Lung (tissue), 11 donors: ENCODE measurements at regions not wholly inside any gene's neighbourhood (a gene's known extent, or its start where the extent isn't known, plus 50 kb on each side); places are given as distances from the start of the nearest gene placed in this dataset.

ENCODE experiments used
- ATAC-seq: fragments of 200-7000 bp; cut with Tn5 transposase; one replicate; pipeline ENCODE4 v1.9.1; 2020; ENCODE audit warnings: moderate number of reproducible peaks; ENCODE audit not compliant: insufficient read depth, low FRiP score
- DNase-seq, 3 donors: peaks; one replicate each; pipeline ENCODE4 v3.0.0-alpha.2; 2013 to 2017
- H3K27ac ChIP-seq, 2 donors: one replicate each; pipeline ENCODE4 v1.5.1; 2013; ENCODE audit warnings: mild to moderate bottlenecking in 2 of 2, moderate library complexity in 2 of 2, control low read depth in 1 of 2, inconsistent platforms in 1 of 2, low read depth in 1 of 2, low read length in 1 of 2
- H3K27me3 ChIP-seq, 3 donors: one replicate each; pipeline ENCODE4 v1.5.1; 2013; ENCODE audit warnings: low read length in 2 of 3; ENCODE audit not compliant: control insufficient read depth in 3 of 3, insufficient read depth in 3 of 3
- H3K36me3 ChIP-seq, 4 donors: one replicate each; pipeline ENCODE4 v1.5.1; 2013; ENCODE audit warnings: low read length in 4 of 4, mild to moderate bottlenecking in 1 of 4, moderate library complexity in 1 of 4; ENCODE audit not compliant: control insufficient read depth in 4 of 4, insufficient read depth in 4 of 4
- H3K4me1 ChIP-seq, 5 donors: one replicate each; pipeline ENCODE4 v1.5.1; 2013; ENCODE audit warnings: low read length in 5 of 5, mild to moderate bottlenecking in 2 of 5, moderate library complexity in 1 of 5; ENCODE audit not compliant: control insufficient read depth in 5 of 5, insufficient read depth in 5 of 5
- H3K4me3 ChIP-seq: one replicate; pipeline ENCODE4 v1.5.1; 2013; ENCODE audit warnings: mild to moderate bottlenecking, control low read depth, moderate library complexity
- H3K9ac ChIP-seq, 2 donors: one replicate each; pipeline ENCODE4 v1.5.1; 2013; ENCODE audit warnings: low read length in 2 of 2, control low read depth in 1 of 2; ENCODE audit not compliant: insufficient read depth in 1 of 2
- H3K9me3 ChIP-seq, 4 donors: one replicate each; pipeline ENCODE4 v1.5.1; 2013; ENCODE audit warnings: low read length in 3 of 4, mild to moderate bottlenecking in 1 of 4, moderate library complexity in 1 of 4; ENCODE audit not compliant: control insufficient read depth in 4 of 4, insufficient read depth in 3 of 4
- WGBS, 2 donors: extraction: QIAGEN DNeasy Blood & Tissue Kit; methylation state at CpG; one replicate each; pipeline ENCODE4 v1.1.7; 2013; 5-methylcytosine and 5-hydroxymethylcytosine counted together
- TF ChIP-seq, protein P1 (sequence below): IDR thresholded peaks from 2 replicates; pipeline ENCODE4 v1.5.1; 2012; ENCODE audit warnings: mild to moderate bottlenecking; ENCODE audit errors: control extremely low read depth, extremely low read depth
- donor health status: control.
- donor health status: control.
- donor health status: Bipolar disorder and iron deficiency.
- donor health status: healthy.
- donor health status: DM: yes; HTN: yes; CAD: no.

DNA sequence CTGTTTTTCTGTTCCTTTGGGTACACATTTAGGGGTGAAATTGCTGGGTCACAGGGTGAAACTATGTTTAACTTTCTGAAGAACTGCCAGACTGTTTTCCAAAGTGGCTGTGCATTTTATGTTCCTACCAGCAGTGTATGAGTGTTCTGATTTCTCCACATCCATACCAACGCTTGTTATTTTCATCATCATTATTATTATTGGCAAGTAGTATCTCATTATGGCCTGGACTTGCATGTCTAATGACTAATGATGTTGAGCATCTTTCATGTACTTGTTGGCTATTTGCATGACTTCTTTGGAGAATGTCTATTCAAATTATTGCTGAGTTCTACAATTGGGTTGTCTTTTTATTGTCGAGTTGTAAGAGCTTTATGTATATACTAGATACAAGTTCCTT, 321.8 kb upstream of the HTR2A start:
- DNase-seq (no peak), ATAC-seq (no peak)
- 90 to 91% methylated on average over 2 of the region's 2 CpGs for WGBS, 2 donors

DNA sequence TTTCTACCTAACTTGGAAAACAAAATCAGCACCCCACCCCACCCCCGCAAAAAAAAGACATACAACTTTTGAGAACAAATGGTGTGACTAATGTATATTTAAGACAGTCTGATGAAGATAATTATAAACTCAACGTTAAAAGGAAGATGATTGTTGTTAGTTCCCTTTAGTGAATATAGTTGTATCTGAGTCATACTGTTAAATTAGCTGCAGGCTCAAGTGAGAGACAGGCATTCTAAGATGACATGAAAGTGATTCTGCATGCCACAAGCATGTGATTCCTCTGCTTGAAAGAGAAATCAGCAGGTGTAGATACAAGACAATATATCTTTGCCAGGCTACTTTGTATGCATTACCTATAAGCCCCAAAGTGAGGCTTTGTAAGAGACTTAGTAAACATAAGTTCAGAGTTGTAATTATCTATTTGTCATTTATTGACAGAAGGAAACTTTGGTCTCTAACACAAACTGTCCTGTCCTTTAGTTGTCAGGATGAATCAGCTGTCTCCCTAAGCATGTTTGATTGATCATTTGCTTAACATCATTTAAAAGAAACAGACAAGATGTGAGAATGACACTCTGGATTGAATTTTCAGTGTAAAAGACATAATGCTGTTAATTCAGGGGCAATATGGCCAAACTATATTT, 319.4 kb upstream of the HTR2A start:
- no peaks in the 10 kb centered on the region for H3K9me3 ChIP-seq
- no peak overlapping the region for H3K4me3 ChIP-seq
- no peaks in the 10 kb centered on the region for H3K27me3 ChIP-seq
- ATAC-seq (no peak), DNase-seq (no peak)
- H3K36me3 ChIP-seq: no peaks in the 10 kb centered on the region
- H3K4me1 ChIP-seq: no peaks in the 10 kb centered on the region
- H3K9ac ChIP-seq: no peak overlapping the region
- TF ChIP-seq, protein P1, sequence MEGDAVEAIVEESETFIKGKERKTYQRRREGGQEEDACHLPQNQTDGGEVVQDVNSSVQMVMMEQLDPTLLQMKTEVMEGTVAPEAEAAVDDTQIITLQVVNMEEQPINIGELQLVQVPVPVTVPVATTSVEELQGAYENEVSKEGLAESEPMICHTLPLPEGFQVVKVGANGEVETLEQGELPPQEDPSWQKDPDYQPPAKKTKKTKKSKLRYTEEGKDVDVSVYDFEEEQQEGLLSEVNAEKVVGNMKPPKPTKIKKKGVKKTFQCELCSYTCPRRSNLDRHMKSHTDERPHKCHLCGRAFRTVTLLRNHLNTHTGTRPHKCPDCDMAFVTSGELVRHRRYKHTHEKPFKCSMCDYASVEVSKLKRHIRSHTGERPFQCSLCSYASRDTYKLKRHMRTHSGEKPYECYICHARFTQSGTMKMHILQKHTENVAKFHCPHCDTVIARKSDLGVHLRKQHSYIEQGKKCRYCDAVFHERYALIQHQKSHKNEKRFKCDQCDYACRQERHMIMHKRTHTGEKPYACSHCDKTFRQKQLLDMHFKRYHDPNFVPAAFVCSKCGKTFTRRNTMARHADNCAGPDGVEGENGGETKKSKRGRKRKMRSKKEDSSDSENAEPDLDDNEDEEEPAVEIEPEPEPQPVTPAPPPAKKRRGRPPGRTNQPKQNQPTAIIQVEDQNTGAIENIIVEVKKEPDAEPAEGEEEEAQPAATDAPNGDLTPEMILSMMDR: no peak
- WGBS, 2 donors: 63 to 80% methylated on average over 2 of the region's 2 CpGs
- no peak overlapping the region for H3K27ac ChIP-seq

More for the DNA sequence above, 321.8 kb upstream of the HTR2A start:
- H3K9me3 ChIP-seq: no peaks in the 10 kb centered on the region
- H3K9ac ChIP-seq: no peak overlapping the region
- no peak overlapping the region for H3K4me3 ChIP-seq
- TF ChIP-seq, protein P1: no peak
- H3K36me3 ChIP-seq: no peaks in the 10 kb centered on the region
- no peaks in the 10 kb centered on the region for H3K4me1 ChIP-seq
- no peak overlapping the region for H3K27ac ChIP-seq
- no peaks in the 10 kb centered on the region for H3K27me3 ChIP-seq

DNA sequence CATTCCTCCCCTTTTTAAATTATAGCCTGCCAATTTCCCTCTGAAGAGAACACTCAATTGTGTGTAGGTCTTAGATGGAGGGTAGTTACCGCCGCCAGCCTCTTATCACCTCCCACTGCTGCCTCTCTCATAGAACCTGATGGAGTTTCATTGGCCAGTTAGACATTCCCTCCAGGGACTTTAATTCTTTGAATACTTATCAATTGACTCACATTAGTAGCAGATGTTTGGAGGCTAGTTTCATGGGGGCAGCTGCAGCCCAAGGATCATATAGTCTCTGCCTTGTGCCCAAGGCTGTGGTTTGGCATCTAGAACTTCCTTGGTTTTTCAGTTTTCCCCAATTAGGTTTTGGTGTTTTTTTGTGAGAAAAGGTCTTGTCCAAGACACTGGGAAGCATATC, 318.9 kb upstream of the HTR2A start:
- H3K9me3 ChIP-seq: no peaks in the 10 kb centered on the region
- 92 to 95% methylated on average over 2 of the region's 2 CpGs for WGBS, 2 donors
- DNase-seq (no peak), ATAC-seq (no peak)
- no peak overlapping the region for H3K9ac ChIP-seq
- H3K4me3 ChIP-seq: no peak overlapping the region
- H3K27ac ChIP-seq: no peak overlapping the region
- no peaks in the 10 kb centered on the region for H3K36me3 ChIP-seq
- no peaks in the 10 kb centered on the region for H3K4me1 ChIP-seq
- no peaks in the 10 kb centered on the region for H3K27me3 ChIP-seq
- TF ChIP-seq, protein P1: no peak

DNA sequence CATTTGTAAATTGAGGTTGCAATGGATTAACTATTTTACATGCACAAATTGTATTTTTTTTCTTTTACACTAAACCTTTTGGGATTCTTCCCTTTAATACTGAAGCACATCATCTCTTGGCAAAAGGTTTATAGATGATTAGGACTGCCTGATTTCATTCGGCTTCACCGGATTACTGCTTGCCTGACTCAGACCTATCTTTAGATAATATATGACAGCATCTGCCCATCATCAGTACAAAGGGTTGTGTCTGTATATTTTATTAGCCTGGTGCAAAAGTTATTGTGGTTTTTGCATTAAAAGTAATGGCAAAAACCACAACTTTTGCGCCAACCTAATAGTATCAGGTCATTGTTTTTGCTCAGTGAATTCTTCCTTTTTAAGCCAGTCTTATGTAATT, 316.2 kb upstream of the HTR2A start:
- TF ChIP-seq, protein P1: no peak
- 96% methylated on average over 3 of the region's 3 CpGs for WGBS, 2 donors
- no peak for DNase-seq
- ATAC-seq: no peak
- Histone ChIP-seq H3K9me3 (no peaks in the 10 kb centered on the region), H3K4me1 (no peaks in the 10 kb centered on the region), H3K27ac (no peak overlapping the region), H3K9ac (no peak overlapping the region), H3K36me3 (no peaks in the 10 kb centered on the region), H3K4me3 (no peak overlapping the region), H3K27me3 (no peaks in the 10 kb centered on the region)
